ENCODE measurements at regions not wholly inside any gene's neighbourhood (a gene's known extent, or its start where the extent isn't known, plus 50 kb on each side); places are given as distances from the start of the nearest gene placed in this dataset.
"Not testable (repeated sequence)": the region's sequence is repeated elsewhere in the genome, so short reads cannot be mapped to it uniquely, and the experiment has no call there.

GRCh38 chr6:164750128-164750527, 559.3 kb downstream of the C6orf118 start:
- DNase-seq (ENCODE audit: extremely low spot score), result no peak
- CTCF ChIA-PET, result no interaction called here
- POLR2A ChIA-PET, result no interaction called here
- no peak for TF ChIP-seq CTBP1 (IDR thresholded peaks at IDR 0.05; ENCODE audit: borderline replicate concordance)
- TF ChIP-seq HDGF (IDR thresholded peaks at IDR 0.05; ENCODE audit: borderline replicate concordance), result no peak
- no peak for TF ChIP-seq BHLHE40 (IDR thresholded peaks at IDR 0.05; ENCODE audit: borderline replicate concordance)
- no peak for TF ChIP-seq FOXA1 (IDR thresholded peaks at IDR 0.05)
- no peak for TF ChIP-seq FOXK2 (IDR thresholded peaks at IDR 0.05)
- no peak for TF ChIP-seq FOXM1 (IDR thresholded peaks at IDR 0.05; ENCODE audit: borderline replicate concordance)
- no peak for TF ChIP-seq ELF4 (IDR thresholded peaks at IDR 0.05)
- TF ChIP-seq NFRKB (IDR thresholded peaks at IDR 0.05), result no peak
- TF ChIP-seq ZNF384 (IDR thresholded peaks at IDR 0.05), result no peak
- no peak for TF ChIP-seq ARNT (IDR thresholded peaks at IDR 0.05)
- TF ChIP-seq SP1 (IDR thresholded peaks at IDR 0.05), result no peak

GRCh38 chr6:164749221-164750064, 560.0 kb downstream of the C6orf118 start:
- TF ChIP-seq PKNOX1 (IDR thresholded peaks at IDR 0.05), result no peak
- TF ChIP-seq FOXM1 (IDR thresholded peaks at IDR 0.05; ENCODE audit: borderline replicate concordance), result no peak
- ChIA-PET CTCF (no interaction called here), POLR2A (no interaction called here)
- no peak for DNase-seq (ENCODE audit: extremely low spot score)

GRCh38 chr6:164744301-164744700, 565.1 kb downstream of the C6orf118 start:
- CTCF ChIA-PET, result no interaction called here
- TF ChIP-seq CTBP1 (IDR thresholded peaks at IDR 0.05; ENCODE audit: borderline replicate concordance) (no peak), NFRKB (IDR thresholded peaks at IDR 0.05) (no peak), ARNT (IDR thresholded peaks at IDR 0.05) (no peak), TARDBP (IDR thresholded peaks at IDR 0.05) (no peak), SUZ12 (IDR thresholded peaks at IDR 0.05) (no peak), HDGF (IDR thresholded peaks at IDR 0.05; ENCODE audit: borderline replicate concordance) (no peak)
- POLR2A ChIA-PET, result no interaction called here
- DNase-seq (ENCODE audit: extremely low spot score), result no peak

- DNase-seq (ENCODE audit: extremely low spot score), result no peak
- POLR2A ChIA-PET, result no interaction called here
- CTCF ChIA-PET, result no interaction called here
- TF ChIP-seq LEF1 (IDR thresholded peaks at IDR 0.05; ENCODE audit: borderline replicate concordance) (no peak), PKNOX1 (IDR thresholded peaks at IDR 0.05) (no peak), CTBP1 (IDR thresholded peaks at IDR 0.05; ENCODE audit: borderline replicate concordance) (no peak), NFRKB (IDR thresholded peaks at IDR 0.05) (no peak), TARDBP (IDR thresholded peaks at IDR 0.05) (no peak), ELF4 (IDR thresholded peaks at IDR 0.05) (no peak), FOXM1 (IDR thresholded peaks at IDR 0.05; ENCODE audit: borderline replicate concordance) (no peak), ARNT (IDR thresholded peaks at IDR 0.05) (no peak), FOXK2 (IDR thresholded peaks at IDR 0.05) (no peak), FOXA1 (IDR thresholded peaks at IDR 0.05) (no peak), L3MBTL2 (conservative IDR thresholded peaks at IDR 0.05) (no peak), HDGF (IDR thresholded peaks at IDR 0.05; ENCODE audit: borderline replicate concordance) (no peak)
These were observed 567.4 kb downstream of the C6orf118 start for GRCh38 chr6:164741938-164742451.

GRCh38 chr6:164736090-164736489, 573.3 kb downstream of the C6orf118 start:
- CTCF ChIA-PET; POLR2A ChIA-PET; DNase-seq (ENCODE audit: extremely low spot score): not testable (repeated sequence)

GRCh38 chr6:164731539-164731938, 577.9 kb downstream of the C6orf118 start:
- no peak for DNase-seq (ENCODE audit: extremely low spot score)
- CTCF ChIA-PET, result no interaction called here
- POLR2A ChIA-PET, result no interaction called here
- TF ChIP-seq SUZ12 (IDR thresholded peaks at IDR 0.05) (no peak), L3MBTL2 (conservative IDR thresholded peaks at IDR 0.05) (no peak), FOXK2 (IDR thresholded peaks at IDR 0.05) (no peak), LEF1 (IDR thresholded peaks at IDR 0.05; ENCODE audit: borderline replicate concordance) (no peak), HDGF (IDR thresholded peaks at IDR 0.05; ENCODE audit: borderline replicate concordance) (no peak), NFRKB (IDR thresholded peaks at IDR 0.05) (no peak), SP1 (IDR thresholded peaks at IDR 0.05) (no peak), ELF4 (IDR thresholded peaks at IDR 0.05) (no peak), FOXM1 (IDR thresholded peaks at IDR 0.05; ENCODE audit: borderline replicate concordance) (no peak), ZNF384 (IDR thresholded peaks at IDR 0.05) (no peak), FOXA1 (IDR thresholded peaks at IDR 0.05) (no peak), CTBP1 (IDR thresholded peaks at IDR 0.05; ENCODE audit: borderline replicate concordance) (no peak)

GRCh38 chr6:164721460-164721859, 587.9 kb downstream of the C6orf118 start:
- no peak for DNase-seq (ENCODE audit: extremely low spot score)
- POLR2A ChIA-PET, result no interaction called here
- TF ChIP-seq FOXK2 (IDR thresholded peaks at IDR 0.05) (no peak), HDGF (IDR thresholded peaks at IDR 0.05; ENCODE audit: borderline replicate concordance) (no peak), L3MBTL2 (conservative IDR thresholded peaks at IDR 0.05) (no peak), LEF1 (IDR thresholded peaks at IDR 0.05; ENCODE audit: borderline replicate concordance) (no peak), ZNF384 (IDR thresholded peaks at IDR 0.05) (no peak), SP1 (IDR thresholded peaks at IDR 0.05) (no peak)
- CTCF ChIA-PET, result no interaction called here

Data from HEK293T (cell line).